NCI-H2171 treated with DMSO at 0.1 percent for 48 hours (cell line): ENCODE measurements at regions not wholly inside any gene's neighbourhood (a gene's known extent, or its start where the extent isn't known, plus 50 kb on each side); places are given as distances from the start of the nearest gene placed in this dataset.
"Not testable (repeated sequence)": the region's sequence is repeated elsewhere in the genome, so short reads cannot be mapped to it uniquely, and the experiment has no call there.

Experiments used
- DNase-seq: peaks from one replicate; lab custom pipeline; 2025; lab: John Stamatoyannopoulos, UW

DNA sequence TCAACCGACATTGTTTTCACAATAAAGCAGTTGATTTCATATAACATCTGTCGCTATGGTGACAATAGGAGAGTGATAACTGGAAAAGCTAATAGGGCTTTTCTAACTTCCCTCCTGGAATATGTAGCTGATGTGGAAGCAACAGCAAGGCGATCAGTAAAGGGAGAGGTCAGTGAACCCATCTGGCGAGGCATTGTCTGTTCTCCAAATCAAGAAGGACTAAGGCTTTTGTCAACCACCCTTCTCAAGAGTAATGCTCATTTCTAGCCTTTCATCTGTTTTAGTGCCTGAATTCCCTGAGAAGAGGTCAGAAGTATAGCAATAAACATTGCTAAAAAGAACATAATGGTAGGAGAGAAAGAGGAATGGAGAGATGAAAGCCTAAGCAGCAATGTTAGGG lies 201.3 kb downstream of the AKAP7 start:
- no peak for DNase-seq

DNA sequence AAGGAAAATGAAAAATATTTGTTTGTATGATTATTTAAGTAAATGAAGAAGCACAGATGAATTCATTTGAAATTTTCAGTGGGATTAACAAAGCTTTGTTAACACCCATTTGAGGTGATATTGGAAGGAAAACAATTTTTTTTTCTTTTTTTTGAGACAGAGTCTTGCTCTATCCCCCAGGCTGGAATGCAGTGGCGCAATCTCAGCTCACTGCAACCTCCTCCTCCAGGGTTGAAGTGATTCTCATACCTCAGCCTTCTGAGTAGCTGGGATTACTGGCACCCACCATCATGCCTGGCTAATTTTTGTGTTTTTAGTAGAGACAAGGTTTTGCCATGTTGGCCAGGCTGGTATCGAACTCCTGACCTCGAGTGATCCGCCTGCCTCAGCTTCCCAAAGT lies 211.6 kb downstream of the AKAP7 start:
- not testable (repeated sequence) for DNase-seq

DNA sequence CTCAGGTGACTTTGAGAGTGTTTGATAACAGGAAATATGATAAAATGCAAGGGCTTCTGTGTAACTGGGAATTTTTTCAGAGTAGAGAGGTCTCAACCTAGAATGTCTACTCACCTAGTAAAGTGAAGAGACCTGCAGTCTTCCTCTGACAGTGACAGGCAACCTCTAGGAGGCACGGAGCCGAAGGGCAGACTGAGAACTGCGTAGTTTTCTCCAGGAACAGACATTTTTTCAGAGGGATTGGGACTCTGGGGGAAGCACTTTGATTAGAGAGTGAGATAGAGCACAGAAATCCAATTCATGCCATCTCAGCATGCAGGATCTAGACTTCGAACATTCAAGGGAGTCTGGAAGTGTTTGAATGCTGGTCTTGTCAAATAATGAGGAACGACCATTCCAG lies 213.3 kb downstream of the AKAP7 start:
- DNase-seq: no peak

DNA sequence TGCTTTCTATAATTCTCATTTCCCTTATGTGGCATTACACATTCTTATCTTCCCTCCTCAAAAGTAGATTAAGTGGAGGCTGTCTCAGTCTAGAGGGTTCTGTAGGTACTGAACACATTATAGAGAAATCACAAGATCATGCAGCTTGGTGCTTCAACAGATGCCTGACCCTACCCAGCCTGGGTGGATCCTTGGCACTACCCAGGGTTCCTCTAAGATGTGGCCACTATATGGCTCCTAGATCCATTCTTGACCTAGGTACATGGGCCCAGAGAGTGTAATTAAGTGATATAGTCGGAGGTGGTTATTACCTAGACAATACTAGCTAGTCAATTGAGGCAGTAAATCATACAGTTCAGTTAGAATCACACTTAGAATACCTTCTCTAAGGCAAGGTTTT lies 213.9 kb downstream of the AKAP7 start:
- no peak for DNase-seq

- no peak for DNase-seq
These were observed 217.8 kb downstream of the AKAP7 start for GRCh38 chr6:131353106-131353505.

GRCh38 chr6:131353876-131354275 lies 218.6 kb downstream of the AKAP7 start:
- no peak for DNase-seq

- DNase-seq: no peak
These were observed 218.7 kb upstream of the ARG1 start for GRCh38 chr6:131354356-131354755.

DNA sequence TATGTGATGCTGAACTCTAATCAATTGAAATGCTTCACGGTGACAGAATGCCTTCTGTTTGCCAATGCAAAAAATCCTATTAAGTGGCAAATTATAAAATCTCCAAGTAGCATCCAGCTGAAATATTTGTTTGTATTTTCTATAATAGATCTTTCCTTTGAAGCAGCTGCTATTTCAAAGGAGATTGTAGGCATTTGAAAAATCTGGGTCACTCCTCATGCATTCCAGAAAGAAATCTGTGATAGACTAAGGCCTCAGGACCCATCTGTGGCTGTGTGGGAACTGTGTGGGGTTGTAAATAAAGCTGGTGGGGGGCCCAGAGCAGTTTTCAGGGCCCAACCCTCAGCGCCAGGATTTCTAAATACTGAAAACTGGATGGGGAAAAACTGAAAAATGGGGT lies 216.9 kb upstream of the ARG1 start:
- no peak for DNase-seq

DNA sequence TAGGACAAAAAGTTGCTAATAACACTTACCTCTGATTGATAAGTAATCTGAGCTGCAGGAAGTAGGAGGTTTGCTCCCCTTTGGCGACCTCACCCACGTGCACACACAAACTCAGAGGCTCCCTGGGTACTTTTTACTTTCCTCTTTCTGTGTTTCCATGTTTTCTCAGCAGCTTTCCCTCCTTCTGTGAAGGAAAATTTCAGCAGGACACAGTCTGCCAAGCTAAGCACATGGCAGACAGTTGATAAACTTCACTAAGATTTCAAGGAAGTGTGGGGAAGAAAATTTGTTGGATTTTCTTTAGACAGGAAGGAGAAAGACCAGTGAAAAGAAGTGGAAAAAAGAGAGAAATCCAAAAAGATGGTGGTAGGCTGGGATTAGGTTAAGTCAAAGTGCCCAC lies 215.5 kb upstream of the ARG1 start:
- no peak for DNase-seq

GRCh38 chr6:131362070-131362469 lies 211.0 kb upstream of the ARG1 start:
- DNase-seq: no peak

GRCh38 chr6:131362696-131363095 lies 210.3 kb upstream of the ARG1 start:
- no peak for DNase-seq

- DNase-seq: no peak
These were observed 208.8 kb upstream of the ARG1 start for GRCh38 chr6:131363947-131364834.

DNA sequence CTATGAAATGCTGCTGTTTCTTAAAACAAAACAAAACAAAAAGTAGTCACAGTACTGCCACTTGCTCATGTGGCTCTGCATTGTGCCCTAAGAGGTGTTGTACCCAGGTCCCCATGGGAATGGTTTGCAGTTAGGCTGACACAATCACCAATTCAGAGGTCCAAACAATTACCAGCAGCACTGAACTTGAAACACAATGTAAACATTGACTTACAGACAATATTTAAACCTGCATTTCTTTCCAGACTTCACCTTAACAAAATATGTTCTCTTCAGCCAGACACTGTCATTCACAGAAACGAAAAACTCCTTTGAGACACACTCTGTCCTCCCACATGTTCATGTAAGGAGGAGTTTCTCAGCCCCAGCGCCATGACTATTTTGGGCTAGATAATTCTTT lies 206.8 kb upstream of the ARG1 start:
- no peak for DNase-seq

DNA sequence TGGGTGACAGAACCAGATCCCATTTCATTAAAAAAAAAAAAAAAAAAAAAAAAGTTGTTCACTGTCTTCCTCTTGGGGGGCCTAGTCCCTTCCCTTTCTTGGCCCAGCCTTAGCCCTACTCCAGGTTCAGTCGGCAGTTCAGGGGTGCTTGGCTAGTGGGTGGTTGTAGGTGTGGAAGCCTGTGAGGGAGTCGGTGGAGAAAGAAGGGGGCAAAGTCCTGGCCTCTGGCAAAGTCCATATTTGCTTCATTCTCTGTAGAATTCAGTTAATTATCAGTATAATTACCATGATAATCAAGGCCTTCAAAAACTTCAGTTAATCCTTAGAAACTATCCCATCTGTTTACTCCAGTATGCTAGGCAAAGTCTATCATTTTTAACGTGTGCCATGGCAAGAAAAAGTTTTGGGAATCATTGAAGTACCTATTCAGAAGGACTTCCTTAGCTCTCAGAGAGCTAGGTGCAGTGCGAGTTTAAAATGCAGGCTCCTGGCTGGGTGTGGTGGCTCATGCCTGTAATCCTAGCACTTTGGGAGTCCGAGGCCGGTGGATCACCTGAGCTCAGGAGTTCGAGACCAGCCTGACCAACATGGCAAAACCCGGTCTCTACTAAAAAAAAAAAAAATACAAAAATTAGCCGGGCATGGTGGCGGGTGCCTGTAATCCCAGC lies 205.7 kb upstream of the ARG1 start:
- no peak for DNase-seq

DNA sequence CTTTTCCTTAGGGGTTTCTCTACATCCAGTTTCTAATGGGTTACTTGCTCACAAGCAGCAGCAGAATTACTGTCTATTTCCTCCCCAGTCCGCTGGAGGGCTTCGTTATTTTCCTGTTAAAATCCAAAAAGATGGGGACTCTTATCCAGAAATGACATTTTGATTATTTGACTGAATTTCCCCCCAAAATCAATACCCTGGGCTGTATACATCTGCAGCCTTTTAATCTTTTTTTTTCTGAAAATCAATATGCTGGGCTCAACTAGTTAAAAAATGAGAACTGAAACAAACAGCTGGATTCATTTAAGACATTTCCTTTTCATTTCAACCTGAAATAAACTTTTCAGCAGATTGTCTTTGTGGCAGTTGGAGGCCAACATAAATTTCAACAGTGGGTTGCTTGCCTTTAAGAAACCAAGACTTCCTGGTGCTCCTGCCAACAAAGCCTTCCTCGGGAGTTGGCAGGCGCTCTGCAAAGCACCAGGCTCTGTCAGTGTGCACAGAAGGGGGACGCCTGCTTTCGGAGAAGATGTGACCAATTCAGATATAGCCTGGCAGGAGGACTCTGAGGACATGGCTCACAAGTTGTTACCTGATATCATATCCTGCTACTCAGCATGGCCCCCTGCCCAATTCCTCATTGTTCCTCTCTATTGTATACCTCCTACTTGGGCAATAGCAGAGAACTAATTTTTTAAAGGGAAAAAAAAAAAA lies 204.7 kb upstream of the ARG1 start:
- no peak for DNase-seq

GRCh38 chr6:131372535-131372934 lies 200.5 kb upstream of the ARG1 start:
- no peak for DNase-seq

- DNase-seq: no peak
These were observed 195.8 kb upstream of the ARG1 start for GRCh38 chr6:131377112-131377705.

GRCh38 chr6:131378874-131379273 lies 194.2 kb upstream of the ARG1 start:
- no peak for DNase-seq

- DNase-seq: no peak
These were observed 193.1 kb upstream of the ARG1 start for GRCh38 chr6:131379948-131380347.

- DNase-seq: peak; percentile 22
These were observed 191.8 kb upstream of the ARG1 start for GRCh38 chr6:131381052-131381708.

GRCh38 chr6:131381709-131382093 lies 191.3 kb upstream of the ARG1 start:
- no peak for DNase-seq

- peak; percentile 9 for DNase-seq
These were observed 190.4 kb upstream of the ARG1 start for GRCh38 chr6:131382631-131383030.
